H1 (cell line): ENCODE measurements at regions not wholly inside any gene's neighbourhood (a gene's known extent, or its start where the extent isn't known, plus 50 kb on each side); places are given as distances from the start of the nearest gene placed in this dataset.

Experiments
- CTCF ChIA-PET: fragments of 300-600 bp; sonication (Branson Sonifier 250); formaldehyde crosslinking; loops from one replicate; lab custom pipeline; 2021; ENCODE audit not compliant: partially characterized antibody; lab: Charles Lee
- POLR2A ChIA-PET: fragments of 300-600 bp; sonication (Branson Sonifier 250); formaldehyde crosslinking; loops from one replicate; lab custom pipeline; 2021; ENCODE audit warnings: inconsistent platforms; ENCODE audit not compliant: partially characterized antibody; lab: Charles Lee
- DNase-seq, 2 experiments: peaks; one replicate each; pipeline versions ENCODE4 v3.0.0 to v3.0.0-alpha.2; 2010 to 2022; ENCODE audit warnings: low spot score in 2 of 2, low read depth in 1 of 2, mixed read lengths in 1 of 2
- FAIRE-seq: peaks from 2 replicates; lab custom pipeline; 2011; peaks lifted over from hg19 to GRCh38; lab: Jason Lieb, UNC
- H2AFZ ChIP-seq: 2 replicates; pipeline ENCODE4 v1.8.1; 2012; ENCODE audit warnings: low read length, inconsistent platforms
- H2AK5ac ChIP-seq: 2 replicates; pipeline ENCODE4 v1.6.1; 2013; ENCODE audit warnings: low read depth, low read length
- H2BK120ac ChIP-seq: replicated peaks from 2 replicates; pipeline ENCODE3; 2013; ENCODE audit warnings: low read depth, low read length, inconsistent platforms
- H2BK12ac ChIP-seq: 2 replicates; pipeline ENCODE4 v1.6.1; 2013; ENCODE audit warnings: low read depth, low read length
- H2BK15ac ChIP-seq: 2 replicates; pipeline ENCODE4 v1.6.1; 2013; ENCODE audit warnings: low read length
- H2BK20ac ChIP-seq: 2 replicates; pipeline ENCODE4 v1.6.1; 2013; ENCODE audit warnings: low read length
- H2BK5ac ChIP-seq: 2 replicates; pipeline ENCODE4 v1.6.1; 2013; ENCODE audit warnings: low read depth, low read length
- H3K14ac ChIP-seq: 2 replicates; pipeline ENCODE4 v1.6.1; 2013; ENCODE audit warnings: inconsistent platforms; ENCODE audit not compliant: insufficient read length
- H3K18ac ChIP-seq: 2 replicates; pipeline ENCODE4 v1.6.1; 2013; ENCODE audit warnings: low read length; ENCODE audit errors: extremely low read depth
- H3K23ac ChIP-seq: 2 replicates; pipeline ENCODE4 v1.6.1; 2013; ENCODE audit warnings: inconsistent platforms; ENCODE audit not compliant: insufficient read length
- H3K23me2 ChIP-seq: 2 replicates; pipeline ENCODE4 v1.6.1; 2013; ENCODE audit warnings: low read depth, low read length
- H3K27ac ChIP-seq: 2 replicates; pipeline ENCODE4 v1.6.1; 2011; ENCODE audit warnings: low read depth, low read length, inconsistent platforms
- H3K27me3 ChIP-seq, 4 experiments: replicated peaks in 1 of 4; 1 replicate in 1 of 4; 2 replicates in 3 of 4; pipeline versions ENCODE4 v1.6.1 to v1.8.1; 2011 to 2013; ENCODE audit warnings: low read length in 3 of 4, mild to moderate bottlenecking in 3 of 4, inconsistent platforms in 2 of 4, mixed read lengths in 2 of 4, moderate library complexity in 1 of 4; ENCODE audit not compliant: control insufficient read depth in 3 of 4, insufficient read depth in 3 of 4; ENCODE audit errors: extremely low read depth in 1 of 4
- H3K36me3 ChIP-seq, 4 experiments: 2 replicates each; pipeline versions ENCODE4 v1.6.1 to v1.8.1; 2011 to 2013; ENCODE audit warnings: mild to moderate bottlenecking in 4 of 4, low read length in 3 of 4, moderate library complexity in 2 of 4, control low read depth in 1 of 4, inconsistent platforms in 1 of 4; ENCODE audit not compliant: insufficient read depth in 4 of 4, control insufficient read depth in 2 of 4
- H3K4ac ChIP-seq: replicated peaks from 2 replicates; pipeline ENCODE3; 2013; ENCODE audit warnings: low read length, low read depth, mixed read lengths, inconsistent platforms; ENCODE audit not compliant: insufficient read length
- H3K4me1 ChIP-seq, 4 experiments: replicated peaks in 1 of 4; 1 replicate in 1 of 4; 2 replicates in 3 of 4; pipeline versions ENCODE4 v1.6.1 to v1.8.1; 2011 to 2013; ENCODE audit warnings: low read length in 3 of 4, inconsistent platforms in 2 of 4, mixed read lengths in 1 of 4; ENCODE audit not compliant: insufficient read depth in 4 of 4, control insufficient read depth in 3 of 4
- H3K4me2 ChIP-seq, 2 experiments: 2 replicates each; pipeline versions ENCODE4 v1.6.1 to v1.8.1; 2011 to 2013; ENCODE audit warnings: low read depth in 2 of 2, low read length in 2 of 2, control low read depth in 1 of 2, inconsistent platforms in 1 of 2, mild to moderate bottlenecking in 1 of 2; ENCODE audit not compliant: insufficient read depth in 1 of 2
- H3K4me3 ChIP-seq, 4 experiments: fragments of 200-600, 300-600 bp in 1 of 4; sonication (generic), shearing (Covaris generic), sonication (Bioruptor Twin) in 1 of 4; 2 replicates each; pipeline versions ENCODE4 v1.5.1 to v1.8.1; 2011 to 2016; ENCODE audit warnings: low read length in 4 of 4, low read depth in 3 of 4, control low read depth in 2 of 4, inconsistent platforms in 2 of 4, mild to moderate bottlenecking in 2 of 4, mixed read lengths in 1 of 4, moderate library complexity in 1 of 4; ENCODE audit not compliant: insufficient read depth in 2 of 4; ENCODE audit errors: extremely low read depth in 1 of 4
- H3K56ac ChIP-seq: replicated peaks from 2 replicates; pipeline ENCODE3; 2013; ENCODE audit warnings: low read depth, mild to moderate bottlenecking, mixed read lengths, low read length, inconsistent platforms; ENCODE audit not compliant: insufficient read length
- H3K79me1 ChIP-seq: 2 replicates; pipeline ENCODE4 v1.6.1; 2013; ENCODE audit warnings: low read depth, low read length, control low read depth
- H3K79me2 ChIP-seq, 2 experiments: 2 replicates each; pipeline versions ENCODE4 v1.6.1 to v1.8.1; 2012 to 2013; ENCODE audit warnings: low read length in 2 of 2, mild to moderate bottlenecking in 2 of 2, inconsistent platforms in 1 of 2; ENCODE audit not compliant: insufficient read depth in 2 of 2, control insufficient read depth in 1 of 2
- H3K9ac ChIP-seq, 4 experiments: replicated peaks in 1 of 4; 1 replicate in 1 of 4; 2 replicates in 3 of 4; pipeline versions ENCODE4 v1.6.1 to v1.8.1; 2011 to 2013; ENCODE audit warnings: low read depth in 3 of 4, low read length in 3 of 4, control low read depth in 2 of 4, mild to moderate bottlenecking in 2 of 4, moderate library complexity in 2 of 4, inconsistent platforms in 1 of 4; ENCODE audit errors: extremely low read depth in 1 of 4
- H3K9me3 ChIP-seq, 2 experiments: 2 replicates each; pipeline versions ENCODE4 v1.6.1 to v1.8.1; 2012 to 2013; ENCODE audit warnings: mild to moderate bottlenecking in 2 of 2, moderate library complexity in 2 of 2, control low read depth in 1 of 2, inconsistent platforms in 1 of 2, low read depth in 1 of 2, low read length in 1 of 2, mixed read lengths in 1 of 2; ENCODE audit not compliant: insufficient read depth in 2 of 2
- H4K20me1 ChIP-seq, 2 experiments: replicated peaks in 1 of 2; 2 replicates each; pipeline versions ENCODE3 to v1.8.1; 2011 to 2013; ENCODE audit warnings: inconsistent platforms in 2 of 2, low read length in 2 of 2, mild to moderate bottlenecking in 1 of 2; ENCODE audit not compliant: insufficient read depth in 2 of 2, control insufficient read depth in 1 of 2
- H4K5ac ChIP-seq: 2 replicates; pipeline ENCODE4 v1.6.1; 2013; ENCODE audit warnings: low read length, low read depth, mixed read lengths, inconsistent platforms; ENCODE audit not compliant: insufficient read length
- H4K8ac ChIP-seq: 2 replicates; pipeline ENCODE4 v1.8.0; 2013; ENCODE audit warnings: mild to moderate bottlenecking, moderate library complexity, low read length, inconsistent platforms; ENCODE audit not compliant: insufficient read depth; ENCODE audit errors: extremely low read depth
- H4K91ac ChIP-seq: replicated peaks from 2 replicates; pipeline ENCODE3; 2013; ENCODE audit warnings: low read length, mixed read lengths, inconsistent platforms; ENCODE audit not compliant: insufficient read length
- RFX5 ChIP-seq: IDR thresholded peaks from 2 replicates; pipeline ENCODE4 v1.6.1; 2011; ENCODE audit warnings: low read depth, low read length, improper control_type of control experiment, borderline replicate concordance
- SP1 ChIP-seq: IDR thresholded peaks from 2 replicates; pipeline ENCODE4 v1.6.1; 2011; ENCODE audit warnings: low read depth, low read length
- SP4 ChIP-seq: IDR thresholded peaks from 2 replicates; pipeline ENCODE4 v1.6.1; 2012; ENCODE audit warnings: low read length, inconsistent platforms
- WGBS, 2 experiments: shearing (Covaris generic) in 1 of 2; methylation state at CpG; one replicate each; pipeline versions ENCODE4 v1.1.6 to v1.1.7; 2013 to 2015; ENCODE audit warnings: low lambda C conversion rate in 2 of 2, mixed read lengths in 2 of 2, inconsistent platforms in 1 of 2, low coverage in 1 of 2, missing lambda C conversion rate in 1 of 2; ENCODE audit not compliant: insufficient replicate concordance in 2 of 2, insufficient coverage in 1 of 2, insufficient read length in 1 of 2; ENCODE audit errors: extremely low coverage in 1 of 2, missing lambda C conversion rate in 1 of 2; 5-methylcytosine and 5-hydroxymethylcytosine counted together

- Histone ChIP-seq H3K14ac (no peak overlapping the region), H3K9ac (no peak overlapping the region), H3K4me2 (no peak overlapping the region), H2AFZ (no peak overlapping the region), H3K23me2 (no peaks in the 10 kb centered on the region), H3K56ac (no peak overlapping the region), H4K20me1 (no peaks in the 10 kb centered on the region), H3K27me3 (no peaks in the 10 kb centered on the region), H3K27ac (no peak overlapping the region), H3K23ac (no peak overlapping the region), H3K4me1 (peaks cover 0 to under 1% (median 0%) of the 10 kb centered on the region in 4 experiments; a peak in 1 of 7 replicates), H4K5ac (no peak overlapping the region), H3K36me3 (no peaks in the 10 kb centered on the region), H3K4me3 (no peak overlapping the region), H4K91ac (no peak overlapping the region), H3K9me3 (no peaks in the 10 kb centered on the region), H3K18ac (no peak overlapping the region), H3K4ac (no peak overlapping the region), H2BK15ac (no peak overlapping the region), H2BK12ac (no peak overlapping the region), H2AK5ac (no peak overlapping the region), H4K8ac (no peak overlapping the region), H2BK20ac (no peak overlapping the region), H3K79me2 (no peaks in the 10 kb centered on the region), H2BK120ac (no peak overlapping the region), H3K79me1 (no peaks in the 10 kb centered on the region), H2BK5ac (no peak overlapping the region)
- FAIRE-seq, result no peak
- CTCF ChIA-PET, result interaction anchor here (0.7 to 1.0 kb wide), 2 partner anchors 8 to 13 kb away, joined by 3 to 5 read pairs; no protein-coding TSS in a partner anchor
- 100% methylated on average over 2 of the region's 2 CpGs; no CpG with 5 or more reads in 1 of the 2 experiments for WGBS, 2 experiments
- POLR2A ChIA-PET, result no interaction called here
- TF ChIP-seq SP1 (no peak), SP4 (no peak), RFX5 (no peak)
- no peak for DNase-seq
Observed at GRCh38 chr5:152061095-152061494, 136.4 kb upstream of the GLRA1 start.
